ENCODE measurements at regions not wholly inside any gene's neighbourhood (a gene's known extent, or its start where the extent isn't known, plus 50 kb on each side); places are given as distances from the start of the nearest gene placed in this dataset.

GRCh38 chr2:38200598-38200997 is 124.6 kb upstream of the CYP1B1 start:
- ChIA-PET CTCF (ENCODE audit: low intra/inter-chr PET ratio) (no interaction called here), POLR2A (interaction anchor here (0.7 to 1.2 kb wide), 2 partner anchors 10 to 18 kb away, joined by 4 to 5 read pairs; no protein-coding TSS in a partner anchor)
- no peaks in the 10 kb centered on the region for H4K20me1 ChIP-seq (replicated peaks; ENCODE audit: control insufficient read depth, insufficient read depth, low read length)
- H3K79me2 ChIP-seq (ENCODE audit: control insufficient read depth, insufficient read depth, low read length) = no peaks in the 10 kb centered on the region
- no peaks in the 10 kb centered on the region for H3K9me1 ChIP-seq (ENCODE audit: control insufficient read depth, insufficient read depth, low read length)
- no peak overlapping the region for H3K27ac ChIP-seq (ENCODE audit: extremely low read depth, low read depth, low read length)
- no peaks in the 10 kb centered on the region for H3K9me3 ChIP-seq (replicated peaks; ENCODE audit: control insufficient read depth, insufficient read depth, low read depth, low read length)
- no peak overlapping the region for H3K4me3 ChIP-seq
- intact Hi-C loops (cut with micrococcal nuclease) = no loop called here
- no peak overlapping the region for H2AFZ ChIP-seq (ENCODE audit: low read depth, low read length)
- WGBS (ENCODE audit: insufficient coverage, low coverage, missing lambda C conversion rate) = 4% methylated on average over 3 of the region's 3 CpGs
- FAIRE-seq (no peak), DNase-seq (ENCODE audit: extremely low read depth in 1 of 4, low spot score in 3 of 4) (no peak), ATAC-seq (no peak)
- H3K4me1 ChIP-seq (replicated peaks in 1 of 2; ENCODE audit: control insufficient read depth in 2 of 2, insufficient read depth in 2 of 2, low read length in 2 of 2) = no peaks in the 10 kb centered on the region; a peak in 1 of 5 replicates
- BruUV-seq (replicated peaks) = no TSS peak
- in situ Hi-C loops (cut with MboI) = no loop called here
- no peak overlapping the region for H3K4me2 ChIP-seq (ENCODE audit: insufficient read depth, low read length)
- peaks cover 3 to 23% of the 10 kb centered on the region in 2 experiments; a peak in 4 of 5 replicates for H3K27me3 ChIP-seq (ENCODE audit: control insufficient read depth in 2 of 2, insufficient read depth in 2 of 2, low read length in 2 of 2)
- no peaks in the 10 kb centered on the region for H3K36me3 ChIP-seq (ENCODE audit: control insufficient read depth, insufficient read depth, low read length)
- TF ChIP-seq TBL1XR1 (IDR thresholded peaks at IDR 0.05; ENCODE audit: low read length in 2 of 2) (no peak), RBFOX2 (IDR thresholded peaks at IDR 0.05; ENCODE audit: low read depth, low read length) (no peak), NFE2L1 (tag; IDR thresholded peaks at IDR 0.05; ENCODE audit: borderline replicate concordance, low read depth) (no peak), NCOA2 (IDR thresholded peaks at IDR 0.05; ENCODE audit: partially characterized antibody in 2 of 2) (no peak), DPF2 (IDR thresholded peaks at IDR 0.05) (no peak), NR2F6 (CRISPR knock-in tag; IDR thresholded peaks at IDR 0.05) (no peak), ZNF316 (IDR thresholded peaks at IDR 0.05) (no peak), GABPB1 (CRISPR knock-in tag; IDR thresholded peaks at IDR 0.05) (no peak), POLR3G (IDR thresholded peaks at IDR 0.05; ENCODE audit: extremely low read depth, insufficient read length, insufficient replicate concordance) (no peak), TSC22D4 (tag; IDR thresholded peaks at IDR 0.05) (no peak), ZNF696 (CRISPR knock-in tag; conservative IDR thresholded peaks at IDR 0.05) (no peak), ZBTB34 (CRISPR knock-in tag; IDR thresholded peaks at IDR 0.05) (no peak), SMARCA5 (IDR thresholded peaks at IDR 0.05) (no peak), ZC3H8 (IDR thresholded peaks at IDR 0.05) (no peak), GATAD2B (IDR thresholded peaks at IDR 0.05; ENCODE audit: borderline replicate concordance) (no peak), ZC3H11A (IDR thresholded peaks at IDR 0.05; ENCODE audit: low read depth, low read length) (no peak), KLF1 (tag; IDR thresholded peaks at IDR 0.05) (no peak)
- TF ChIP-seq, protein P1, sequence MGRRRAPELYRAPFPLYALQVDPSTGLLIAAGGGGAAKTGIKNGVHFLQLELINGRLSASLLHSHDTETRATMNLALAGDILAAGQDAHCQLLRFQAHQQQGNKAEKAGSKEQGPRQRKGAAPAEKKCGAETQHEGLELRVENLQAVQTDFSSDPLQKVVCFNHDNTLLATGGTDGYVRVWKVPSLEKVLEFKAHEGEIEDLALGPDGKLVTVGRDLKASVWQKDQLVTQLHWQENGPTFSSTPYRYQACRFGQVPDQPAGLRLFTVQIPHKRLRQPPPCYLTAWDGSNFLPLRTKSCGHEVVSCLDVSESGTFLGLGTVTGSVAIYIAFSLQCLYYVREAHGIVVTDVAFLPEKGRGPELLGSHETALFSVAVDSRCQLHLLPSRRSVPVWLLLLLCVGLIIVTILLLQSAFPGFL (CRISPR knock-in tag; IDR thresholded peaks at IDR 0.05) = no peak
- TF ChIP-seq, protein P2, sequence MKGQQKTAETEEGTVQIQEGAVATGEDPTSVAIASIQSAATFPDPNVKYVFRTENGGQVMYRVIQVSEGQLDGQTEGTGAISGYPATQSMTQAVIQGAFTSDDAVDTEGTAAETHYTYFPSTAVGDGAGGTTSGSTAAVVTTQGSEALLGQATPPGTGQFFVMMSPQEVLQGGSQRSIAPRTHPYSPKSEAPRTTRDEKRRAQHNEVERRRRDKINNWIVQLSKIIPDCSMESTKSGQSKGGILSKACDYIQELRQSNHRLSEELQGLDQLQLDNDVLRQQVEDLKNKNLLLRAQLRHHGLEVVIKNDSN (CRISPR knock-in tag; IDR thresholded peaks at IDR 0.05) = no peak
- no peak overlapping the region for H3K9ac ChIP-seq (ENCODE audit: insufficient read depth in 1 of 2, low read depth in 2 of 2, low read length in 2 of 2)

Measured in K562 (cell line).